Left colon (tissue), 2 donors: ENCODE measurements at regions not wholly inside any gene's neighbourhood (a gene's known extent, or its start where the extent isn't known, plus 50 kb on each side); places are given as distances from the start of the nearest gene placed in this dataset.
"Not testable (repeated sequence)": the region's sequence is repeated elsewhere in the genome, so short reads cannot be mapped to it uniquely, and the experiment has no call there.

Source experiments
- ATAC-seq: fragments of 200-7000 bp; cut with Tn5 transposase; one replicate; pipeline ENCODE4 v1.9.1; 2020; ENCODE audit warnings: mild to moderate bottlenecking, moderate library complexity
- DNase-seq, 2 donors: peaks; one replicate each; pipeline ENCODE4 v3.0.0-alpha.2; 2020
- intact Hi-C, 2 donors: fragments of 100-400 bp; cut with DNase I in 1 of 2; cut with micrococcal nuclease in 1 of 2; formaldehyde crosslinking; loops; one replicate each; pipeline versions ENCODE4 v1.11.2 to v1.14.0; 2022; cut with DNase I, micrococcal nuclease
- donor health status: DM: no; HTN: no; CAD: no.
- donor health status: DM: yes; HTN: yes; CAD: no.

GRCh38 chr7:142467056-142467655, 209.3 kb upstream of the PRSS58 start:
- DNase-seq, intact Hi-C loops, ATAC-seq: not testable (repeated sequence)

GRCh38 chr7:142463401-142463850, 205.6 kb upstream of the PRSS58 start:
- DNase-seq (no peak), ATAC-seq (no peak)
- intact Hi-C loops, result no loop called here

GRCh38 chr7:142461437-142461836, 203.6 kb upstream of the PRSS58 start:
- no peak for DNase-seq
- ATAC-seq, result no peak
- intact Hi-C loops, result no loop called here

- intact Hi-C loops, result no loop called here
- DNase-seq, result no peak
- ATAC-seq, result no peak
Observed at GRCh38 chr7:142460402-142461117, 202.7 kb upstream of the PRSS58 start.

- ATAC-seq (peak; percentile 80), DNase-seq (peak in 1 of 2 donors; percentile 22)
- intact Hi-C loops, result no loop called here
Observed at GRCh38 chr7:142459551-142459963, 201.7 kb upstream of the PRSS58 start.

GRCh38 chr7:142457146-142457703, 199.4 kb upstream of the PRSS58 start:
- DNase-seq (no peak), ATAC-seq (no peak)
- intact Hi-C loops, result no loop called here

- intact Hi-C loops, result no loop called here
- DNase-seq (no peak), ATAC-seq (no peak)
Observed at GRCh38 chr7:142455392-142455791, 197.5 kb upstream of the PRSS58 start.

- no peak for ATAC-seq
Observed at GRCh38 chr7:142454862-142455261, 197.0 kb upstream of the PRSS58 start.

GRCh38 chr7:142452791-142453190, 194.9 kb upstream of the PRSS58 start:
- ATAC-seq (no peak), DNase-seq (no peak)
- intact Hi-C loops, result no loop called here

More at GRCh38 chr7:142454862-142455261, 197.0 kb upstream of the PRSS58 start:
- DNase-seq, result no peak
- intact Hi-C loops, result no loop called here

- ATAC-seq (peak; percentile 72), DNase-seq (no peak)
- intact Hi-C loops, result no loop called here
Observed at GRCh38 chr7:142451817-142452216, 194.0 kb upstream of the PRSS58 start.

- intact Hi-C loops, result no loop called here
- DNase-seq, result no peak
- ATAC-seq, result peak; percentile 34
Observed at GRCh38 chr7:142451296-142451695, 193.4 kb upstream of the PRSS58 start.

- intact Hi-C loops, result no loop called here
- DNase-seq (no peak), ATAC-seq (no peak)
Observed at GRCh38 chr7:142450695-142451094, 192.8 kb upstream of the PRSS58 start.

GRCh38 chr7:142450206-142450605, 192.3 kb upstream of the PRSS58 start:
- no peak for ATAC-seq
- DNase-seq, result no peak
- intact Hi-C loops, result no loop called here

GRCh38 chr7:142448857-142449256, 191.0 kb upstream of the PRSS58 start:
- intact Hi-C loops, DNase-seq, ATAC-seq: not testable (repeated sequence)

GRCh38 chr7:142447762-142448161, 189.9 kb upstream of the PRSS58 start:
- no peak for DNase-seq
- no peak for ATAC-seq
- intact Hi-C loops, result no loop called here

- ATAC-seq (no peak), DNase-seq (no peak)
- intact Hi-C loops, result no loop called here
Observed at GRCh38 chr7:142445019-142445686, 187.3 kb upstream of the PRSS58 start.

- ATAC-seq (no peak), DNase-seq (no peak)
- intact Hi-C loops, result no loop called here
Observed at GRCh38 chr7:142443216-142444010, 185.6 kb upstream of the PRSS58 start.

- intact Hi-C loops, result no loop called here
- ATAC-seq (no peak), DNase-seq (no peak)
Observed at GRCh38 chr7:142442396-142442795, 184.5 kb upstream of the PRSS58 start.

- intact Hi-C loops, result no loop called here
- DNase-seq, result no peak
- no peak for ATAC-seq
Observed at GRCh38 chr7:142440906-142441411, 183.1 kb upstream of the PRSS58 start.
